Activated CD4-positive, alpha-beta T cell treated with anti-CD3 and anti-CD28 coated beads, Interleukin-2, amount 50 U/mL, for 48 hours (primary cell): ENCODE measurements at regions not wholly inside any gene's neighbourhood (a gene's known extent, or its start where the extent isn't known, plus 50 kb on each side); places are given as distances from the start of the nearest gene placed in this dataset.
"Not testable (repeated sequence)": the region's sequence is repeated elsewhere in the genome, so short reads cannot be mapped to it uniquely, and the experiment has no call there.

Experiments used
- DNase-seq, 2 experiments: peaks; one replicate each; pipeline ENCODE4 v3.0.0-alpha.2; 2020

DNA sequence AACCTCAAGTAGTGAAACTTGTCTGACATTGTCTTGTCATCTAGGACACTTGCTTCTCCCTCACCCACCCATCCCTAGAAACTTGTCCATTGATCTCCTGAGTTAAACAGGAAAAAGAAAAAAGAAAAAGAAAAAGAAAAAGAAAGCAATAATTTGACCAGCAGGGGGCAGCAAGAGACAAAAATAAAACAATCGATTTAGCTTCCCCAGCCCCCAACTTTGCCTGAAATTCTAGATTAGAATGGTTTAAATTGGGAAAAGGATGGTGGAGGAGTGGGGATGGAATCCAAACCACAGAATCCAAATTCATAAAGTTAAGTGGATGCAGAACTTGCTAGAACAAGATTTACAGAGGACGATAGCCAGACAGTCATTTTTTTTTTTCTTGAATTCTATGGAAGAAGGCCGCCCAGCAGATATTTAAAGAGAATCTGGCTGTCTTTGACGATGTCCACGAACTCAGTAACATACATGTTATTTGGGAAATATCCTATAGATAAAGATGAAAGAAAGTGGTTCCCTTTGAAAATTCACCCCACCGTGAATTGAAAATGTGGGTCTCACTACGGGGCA is 282.9 kb downstream of the USP46 start:
- DNase-seq, result peak; percentile 1 to 5

GRCh38 chr4:52377563-52377962 is 281.5 kb downstream of the USP46 start:
- DNase-seq, result no peak

DNA sequence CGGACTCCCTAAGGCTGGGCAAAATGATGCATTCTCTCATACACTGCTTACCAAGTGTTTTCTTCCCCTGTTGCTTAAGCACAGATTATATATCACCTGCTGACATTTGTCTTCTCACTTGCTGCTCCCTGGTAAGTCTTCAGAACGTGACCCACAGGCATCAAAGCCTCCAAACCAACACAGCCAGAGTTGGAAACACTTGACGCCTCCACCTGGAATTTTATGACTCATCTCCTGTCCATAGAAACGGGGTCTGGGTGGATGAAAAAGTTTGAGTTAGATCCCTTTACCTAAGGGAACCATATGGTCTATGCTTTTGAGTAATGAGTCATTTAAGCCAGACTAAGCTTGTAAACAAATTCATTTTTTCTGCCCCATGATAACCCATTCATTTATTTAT is 251.6 kb downstream of the USP46 start:
- no peak for DNase-seq

DNA sequence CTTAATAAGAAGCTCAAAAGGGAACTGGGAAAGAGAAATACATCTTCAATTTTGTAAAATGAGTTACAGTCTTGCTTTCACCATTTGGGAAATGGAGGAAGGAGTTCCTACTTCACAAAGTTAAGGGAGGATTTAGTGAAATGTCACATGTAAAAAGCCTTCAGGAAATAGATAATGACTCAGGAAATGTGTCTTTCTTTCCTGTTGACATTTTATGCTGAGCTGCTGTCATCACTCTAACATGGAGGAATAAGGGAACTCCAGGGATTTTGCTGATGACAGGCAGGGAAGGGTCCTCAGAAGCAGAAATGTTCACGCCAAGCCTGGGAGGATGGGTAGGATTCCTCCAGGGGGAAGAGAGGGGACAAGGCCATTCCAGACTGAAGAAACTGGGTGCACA is 251.1 kb downstream of the USP46 start:
- no peak for DNase-seq

- DNase-seq, result no peak
Measured at GRCh38 chr4:52408471-52408870, 250.6 kb downstream of the USP46 start.

DNA sequence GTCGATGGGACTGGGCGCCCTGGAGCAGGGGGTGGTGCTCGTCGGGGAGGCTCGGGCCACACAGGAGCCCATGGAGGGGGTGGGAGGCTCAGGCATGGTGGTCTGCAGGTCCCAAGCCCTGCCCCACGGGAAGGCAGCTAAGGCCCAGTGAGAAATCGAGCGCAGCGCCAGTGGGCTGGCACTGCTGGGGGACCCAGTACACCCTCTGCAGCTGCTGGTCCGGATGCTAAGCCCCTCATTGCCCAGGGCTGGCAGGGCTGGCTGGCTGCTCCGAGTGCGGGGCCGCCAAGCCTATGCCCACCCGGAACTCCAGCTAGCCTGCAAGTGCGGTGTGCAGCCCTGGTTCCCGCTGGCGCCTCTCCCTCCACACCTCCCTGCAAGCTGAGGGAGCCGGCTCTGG is 249.3 kb downstream of the USP46 start:
- DNase-seq, result not testable (repeated sequence)

GRCh38 chr4:52410971-52411370 is 248.1 kb downstream of the USP46 start:
- no peak for DNase-seq

DNA sequence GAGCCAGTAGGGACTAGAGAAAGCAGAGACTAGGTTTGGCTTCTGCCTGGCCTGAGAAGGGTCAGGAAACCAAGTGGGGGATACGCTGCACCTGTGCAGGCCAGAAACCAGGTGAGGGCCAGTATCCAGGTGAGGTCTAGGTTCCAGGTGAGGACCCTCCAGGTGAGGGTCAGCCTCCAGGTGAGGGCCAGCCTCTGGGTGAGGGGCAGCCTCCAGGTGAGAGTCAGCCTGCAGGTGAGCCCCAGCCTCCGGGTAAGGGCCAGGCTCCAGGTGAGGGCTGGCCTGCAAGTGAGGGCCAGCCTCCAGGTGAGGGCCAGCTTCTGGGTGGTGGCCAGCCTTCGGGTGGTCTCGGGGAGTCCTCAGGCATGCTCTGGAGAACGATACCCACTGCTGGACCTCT is 238.8 kb downstream of the USP46 start:
- no peak for DNase-seq

- no peak for DNase-seq
Measured at GRCh38 chr4:52421811-52422213, 237.3 kb downstream of the USP46 start.

- DNase-seq, result no peak
Measured at GRCh38 chr4:52423967-52424366, 235.1 kb downstream of the USP46 start.

GRCh38 chr4:52425751-52426326 is 233.3 kb downstream of the USP46 start:
- no peak for DNase-seq

- DNase-seq, result no peak
Measured at GRCh38 chr4:52431410-52431809, 227.7 kb downstream of the USP46 start.

DNA sequence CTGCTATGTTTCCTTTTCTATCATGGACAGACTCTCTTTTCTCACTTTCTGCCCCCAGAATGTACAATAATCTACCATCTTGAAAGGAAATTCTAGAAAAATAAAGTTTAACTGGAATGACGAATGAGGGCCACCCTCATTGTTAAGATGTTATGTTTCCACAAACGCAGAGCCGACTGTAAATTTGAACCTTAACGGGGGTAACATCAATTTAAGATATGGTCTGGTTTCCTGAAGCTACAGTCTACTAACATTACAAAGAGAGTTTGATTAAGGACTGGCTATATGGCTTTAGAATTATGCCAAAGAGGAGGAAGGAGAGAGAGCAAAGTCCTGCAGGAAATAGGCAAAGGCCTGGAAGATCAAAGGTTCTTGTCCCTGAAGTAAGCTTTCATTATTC is 227.2 kb downstream of the USP46 start:
- no peak for DNase-seq

DNA sequence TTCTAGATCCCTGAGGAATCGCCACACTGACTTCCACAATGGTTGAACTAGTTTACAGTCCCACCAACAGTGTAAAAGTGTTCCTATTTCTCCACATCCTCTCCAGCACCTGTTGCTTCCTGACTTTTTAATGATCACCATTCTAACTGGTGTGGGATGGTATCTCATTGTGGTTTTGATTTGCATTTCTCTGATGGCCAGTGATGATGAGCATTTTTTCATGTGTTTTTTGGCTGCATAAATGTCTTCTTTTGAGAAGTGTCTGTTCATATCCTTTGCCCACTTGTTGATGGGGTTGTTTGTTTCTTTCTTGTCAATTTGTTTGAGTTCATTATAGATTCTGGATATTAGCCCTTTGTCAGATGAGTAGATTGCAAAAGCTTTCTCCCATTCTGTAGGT is 216.6 kb downstream of the USP46 start:
- DNase-seq, result not testable (repeated sequence)

DNA sequence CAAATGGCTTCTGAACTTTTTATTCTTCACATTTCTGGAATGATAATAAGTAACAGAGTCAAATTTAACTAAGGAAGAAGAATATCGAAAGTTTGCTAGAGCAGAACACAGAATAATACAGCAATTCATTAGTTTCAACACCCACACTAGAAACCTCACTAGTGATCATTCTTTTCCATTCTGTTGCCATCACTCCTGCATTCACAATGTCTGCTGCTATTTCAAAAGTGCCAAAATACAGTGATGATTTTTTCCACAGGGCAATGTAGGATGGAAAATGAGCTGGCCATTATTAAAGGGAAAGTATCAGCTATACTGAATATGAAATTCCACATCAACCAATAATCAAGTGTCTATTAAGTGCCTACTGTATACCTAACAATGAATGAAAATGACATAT is 186.7 kb downstream of the USP46 start:
- DNase-seq, result no peak

- no peak for DNase-seq
Measured at GRCh38 chr4:52477191-52477780, 181.8 kb downstream of the USP46 start.

- DNase-seq, result no peak
Measured at GRCh38 chr4:52483186-52483890, 175.8 kb downstream of the USP46 start.

- no peak for DNase-seq
Measured at GRCh38 chr4:52507774-52508173, 151.3 kb downstream of the USP46 start.

DNA sequence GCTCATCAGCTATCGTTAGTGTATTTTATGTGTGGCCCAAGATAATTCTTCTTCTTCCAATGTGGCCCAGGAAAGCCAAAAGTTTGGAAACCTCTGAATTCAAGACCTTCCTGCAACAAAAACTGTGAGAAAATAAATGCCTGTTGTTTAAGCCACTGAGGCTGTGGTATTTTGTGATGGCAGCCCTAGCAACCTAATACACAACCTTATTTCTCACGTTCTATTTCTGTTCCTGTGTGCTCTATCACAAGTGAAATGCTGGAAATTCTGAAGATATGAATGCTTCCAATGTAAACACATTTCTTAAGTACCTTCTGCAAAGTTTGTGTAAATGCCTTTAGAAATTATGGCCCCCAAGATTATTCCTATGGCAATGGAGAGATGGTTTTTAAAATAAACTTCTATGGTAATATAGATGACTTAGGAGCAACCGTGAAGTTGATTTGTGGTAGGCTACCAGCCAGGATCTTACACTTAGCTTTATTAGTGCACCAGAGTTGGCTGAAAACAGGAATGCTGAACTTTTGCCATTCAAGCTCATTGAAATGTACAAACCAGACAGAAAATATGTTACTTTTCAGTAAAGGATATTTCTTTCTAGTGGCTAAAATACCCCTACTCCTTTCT is 148.0 kb downstream of the USP46 start:
- DNase-seq, result no peak

GRCh38 chr4:52511825-52512224 is 147.3 kb downstream of the USP46 start:
- no peak for DNase-seq

GRCh38 chr4:52512291-52512690 is 146.8 kb downstream of the USP46 start:
- no peak for DNase-seq

- DNase-seq, result not testable (repeated sequence)
Measured at GRCh38 chr4:52522093-52522492, 137.0 kb downstream of the USP46 start.

DNA sequence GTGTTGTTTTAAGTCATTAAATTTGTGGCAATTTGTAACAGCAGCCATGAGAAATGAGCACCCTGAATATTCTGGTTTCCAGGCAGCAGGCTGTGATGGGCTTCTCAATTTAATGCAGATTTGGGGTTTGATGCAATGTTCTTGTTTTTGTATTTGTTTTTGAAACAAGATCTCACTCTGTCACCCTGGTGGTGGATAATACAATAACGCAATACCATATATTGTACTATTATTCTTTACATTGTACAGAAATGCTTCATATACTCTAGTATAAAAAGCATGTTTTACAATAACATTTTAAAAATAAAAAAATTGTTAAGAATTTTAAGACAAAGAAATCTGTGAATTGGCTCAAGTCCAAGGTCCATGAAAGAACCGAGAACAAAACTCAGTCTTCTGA is 129.1 kb downstream of the USP46 start:
- DNase-seq, result no peak

GRCh38 chr4:52535793-52536192 is 123.3 kb downstream of the USP46 start:
- no peak for DNase-seq
